RWPE1 (cell line): ENCODE measurements at regions not wholly inside any gene's neighbourhood (a gene's known extent, or its start where the extent isn't known, plus 50 kb on each side); places are given as distances from the start of the nearest gene placed in this dataset.

Experiments
- CTCF ChIA-PET: fragments of 350-600 bp; sonication (Branson Sonifier 250); formaldehyde crosslinking; extraction: SDS; loops from one replicate; lab custom pipeline; 2021; lab: Yijun Ruan, JAX
- POLR2A ChIA-PET: fragments of 400-600 bp; formaldehyde crosslinking; extraction: SDS; loops from one replicate; lab custom pipeline; 2020; ENCODE audit warnings: antibody characterized with exemption; ENCODE audit not compliant: low non-redundant PET; lab: Yijun Ruan, JAX
- DNase-seq: peaks from one replicate; pipeline ENCODE4 v3.0.0; 2012; ENCODE audit warnings: low spot score
- H3K27ac ChIP-seq: fragments of 450-650 bp; 2 replicates; pipeline ENCODE4 v1.5.1; 2017
- CTCF ChIP-seq: fragments of 450-650 bp; conservative IDR thresholded peaks from 2 replicates; pipeline ENCODE4 v1.5.1; 2017; ENCODE audit warnings: low read depth, mild to moderate bottlenecking

- no peak for DNase-seq
- CTCF ChIA-PET = no interaction called here
- TF ChIP-seq CTCF = no peak
Observed at GRCh38 chr13:57311009-57311586, 144.1 kb downstream of the PRR20E start.

DNA sequence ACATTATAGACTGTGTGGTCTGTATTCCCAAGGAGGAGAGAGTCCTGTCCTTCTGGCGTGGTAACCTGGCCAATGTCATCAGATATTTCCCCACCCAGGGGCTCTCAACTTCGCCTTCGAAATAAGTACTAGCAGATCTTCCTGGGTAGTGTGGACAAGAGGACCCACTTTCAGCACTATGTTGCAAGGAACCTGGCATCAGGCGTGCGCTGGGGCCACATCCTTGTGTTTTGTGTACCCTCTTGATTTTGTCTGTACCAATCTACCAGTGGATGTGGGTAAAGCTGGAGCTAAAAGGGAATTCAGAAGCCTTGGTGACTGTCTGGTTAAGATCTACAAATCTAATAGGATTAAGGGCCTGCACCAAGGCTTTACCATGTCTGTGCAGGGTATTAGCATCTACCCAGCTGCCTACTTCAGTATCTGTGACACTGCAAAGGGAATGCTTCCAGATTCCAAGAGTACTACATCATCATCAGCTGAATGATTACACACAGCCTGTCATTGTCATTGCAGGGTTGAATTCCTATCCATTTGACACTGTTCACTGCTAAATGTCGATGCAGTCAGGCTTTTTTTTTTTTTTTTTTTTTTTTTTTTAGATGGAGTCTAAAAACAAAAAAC is 148.0 kb downstream of the PRR20E start:
- ChIA-PET CTCF (no interaction called here), POLR2A (no interaction called here)
- no peak overlapping the region for H3K27ac ChIP-seq
- no peak for TF ChIP-seq CTCF
- DNase-seq = no peak

More at GRCh38 chr13:57311009-57311586, 144.1 kb downstream of the PRR20E start:
- H3K27ac ChIP-seq = no peak overlapping the region
- POLR2A ChIA-PET = no interaction called here

DNA sequence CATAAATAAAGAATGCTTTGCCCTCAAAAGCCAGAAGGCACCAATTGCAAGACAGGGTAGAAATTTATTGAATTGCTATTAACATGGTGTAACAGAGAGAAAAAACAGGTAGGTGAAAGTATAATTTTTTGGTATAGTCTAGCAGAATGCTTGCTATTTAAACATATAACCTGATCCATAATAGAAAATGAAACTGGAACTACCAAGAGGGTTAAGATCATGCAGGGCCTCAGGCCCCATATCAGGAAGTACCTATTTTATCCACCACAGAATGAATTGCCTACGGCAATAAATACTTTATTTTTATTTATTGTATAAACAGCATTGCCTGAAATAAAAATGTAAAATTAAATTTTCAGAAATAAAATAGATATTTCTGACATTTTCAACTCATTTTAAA is 159.5 kb downstream of the PRR20E start:
- no peak for TF ChIP-seq CTCF
- POLR2A ChIA-PET = no interaction called here
- no peak overlapping the region for H3K27ac ChIP-seq
- CTCF ChIA-PET = interaction anchor here (0.7 kb wide), 1 partner anchor 793 kb away, joined by 3 read pairs; no protein-coding TSS in a partner anchor
- DNase-seq = no peak

GRCh38 chr13:57340878-57341277 is 173.9 kb downstream of the PRR20E start:
- ChIA-PET POLR2A (no interaction called here), CTCF (no interaction called here)
- TF ChIP-seq CTCF = no peak
- DNase-seq = no peak
- no peak overlapping the region for H3K27ac ChIP-seq

- CTCF ChIA-PET = no interaction called here
- TF ChIP-seq CTCF = no peak
- DNase-seq = no peak
- POLR2A ChIA-PET = no interaction called here
- H3K27ac ChIP-seq = no peak overlapping the region
Observed at GRCh38 chr13:57345526-57345925, 178.5 kb downstream of the PRR20E start.

GRCh38 chr13:57346786-57347185 is 179.8 kb downstream of the PRR20E start:
- ChIA-PET CTCF (no interaction called here), POLR2A (no interaction called here)
- no peak for TF ChIP-seq CTCF
- no peak overlapping the region for H3K27ac ChIP-seq
- no peak for DNase-seq
